ENCODE measurements at regions not wholly inside any gene's neighbourhood (a gene's known extent, or its start where the extent isn't known, plus 50 kb on each side); places are given as distances from the start of the nearest gene placed in this dataset.

DNA sequence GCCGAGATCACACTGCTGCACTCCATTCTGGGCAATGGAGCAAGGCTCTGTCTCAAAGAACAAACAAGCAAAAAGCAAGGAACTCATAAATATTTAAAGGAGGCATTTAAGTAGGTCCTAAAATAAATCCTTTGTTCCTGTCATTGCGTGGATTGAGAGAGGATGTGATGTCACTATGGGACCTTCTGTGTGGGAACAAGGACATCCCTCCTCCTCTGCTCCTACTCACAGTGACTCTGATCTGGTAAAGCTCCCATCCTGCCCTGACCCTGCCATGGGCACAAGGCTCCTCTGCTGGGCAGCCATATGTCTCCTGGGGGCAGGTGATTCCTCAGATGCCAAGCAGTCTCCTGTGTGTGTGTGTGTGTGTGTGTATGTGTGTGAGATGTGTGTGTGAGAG, 74.1 kb upstream of the PRSS58 start:
- no peak for TF ChIP-seq CTCF (IDR thresholded peaks at IDR 0.05)

GRCh38 chr7:142329062-142329790, 71.4 kb upstream of the PRSS58 start:
- TF ChIP-seq CTCF (IDR thresholded peaks at IDR 0.05) = no peak

GRCh38 chr7:142328551-142328950, 70.7 kb upstream of the PRSS58 start:
- TF ChIP-seq CTCF (IDR thresholded peaks at IDR 0.05) = no peak

DNA sequence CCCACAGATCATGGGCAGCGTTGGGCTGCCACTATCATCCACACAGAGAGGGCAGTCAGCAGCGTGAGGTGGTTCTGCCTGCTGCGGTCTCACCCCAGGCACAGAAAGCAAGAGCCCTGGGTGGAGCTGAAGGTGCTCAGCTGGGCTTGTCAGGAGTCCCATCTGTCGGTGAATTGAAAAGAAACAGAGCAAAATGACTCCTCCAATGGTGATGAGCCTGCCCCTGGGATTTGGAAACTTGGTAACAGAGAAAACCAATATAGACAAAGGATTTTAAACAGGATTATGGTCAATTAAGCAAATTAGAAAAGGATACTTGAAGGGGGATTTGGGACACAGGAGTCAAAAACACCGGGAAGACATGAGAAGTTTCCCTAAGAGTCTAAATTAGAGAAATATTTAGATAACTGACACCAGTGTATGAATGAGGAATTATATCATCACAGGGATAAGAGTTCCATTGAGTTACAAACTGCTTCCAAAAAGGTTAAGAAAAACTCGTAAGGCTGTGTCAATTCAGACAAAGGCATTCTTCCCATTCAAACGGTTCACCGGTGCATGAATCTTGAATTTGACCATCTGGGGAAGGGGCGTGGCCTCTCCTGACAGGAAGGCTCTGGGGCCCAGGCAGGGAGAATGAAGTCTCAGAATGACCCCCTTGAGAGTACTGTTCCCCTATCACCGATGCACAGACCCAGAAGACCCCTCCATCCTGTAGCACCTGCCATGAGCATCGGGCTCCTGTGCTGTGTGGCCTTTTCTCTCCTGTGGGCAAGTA, 70.0 kb upstream of the PRSS58 start:
- TF ChIP-seq CTCF (IDR thresholded peaks at IDR 0.05) = no peak

DNA sequence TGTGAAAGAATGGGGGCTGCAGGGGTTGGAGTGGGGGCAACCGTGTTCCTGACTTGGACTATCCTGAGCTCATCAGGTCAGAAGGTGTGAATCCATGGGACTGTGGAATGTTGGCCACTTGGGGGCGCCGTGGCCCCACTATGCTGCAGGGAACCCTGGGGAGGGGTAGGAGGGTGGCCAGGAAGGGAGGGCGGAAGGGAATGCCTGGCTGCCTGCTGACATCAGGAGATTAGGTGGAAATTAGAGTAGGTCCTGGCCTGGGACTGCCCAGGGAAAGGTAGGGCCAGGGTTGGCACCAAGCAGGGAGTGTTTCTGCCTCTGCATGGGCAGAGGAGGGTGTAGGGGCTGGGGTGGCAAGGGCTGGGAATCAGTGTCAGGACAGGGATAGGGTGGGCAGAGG, 65.8 kb upstream of the PRSS58 start:
- TF ChIP-seq CTCF (IDR thresholded peaks at IDR 0.05) = peak; percentile 52; the same call in 1 of the 2 replicates

DNA sequence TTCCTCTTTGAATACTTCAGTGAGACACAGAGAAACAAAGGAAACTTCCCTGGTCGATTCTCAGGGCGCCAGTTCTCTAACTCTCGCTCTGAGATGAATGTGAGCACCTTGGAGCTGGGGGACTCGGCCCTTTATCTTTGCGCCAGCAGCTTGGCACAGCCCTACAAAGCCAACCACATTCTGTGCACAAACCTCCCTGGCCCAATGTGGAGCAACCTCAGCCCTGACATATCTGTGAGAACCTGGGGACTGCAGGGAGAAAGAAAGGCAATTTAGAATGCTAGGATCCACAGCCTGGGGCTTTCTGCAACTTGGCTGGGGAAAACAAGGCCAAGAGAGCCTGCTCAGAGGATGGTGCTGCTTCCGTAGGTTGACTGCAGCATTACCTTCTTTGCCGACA, 63.5 kb upstream of the PRSS58 start:
- no peak for TF ChIP-seq CTCF (IDR thresholded peaks at IDR 0.05)

DNA sequence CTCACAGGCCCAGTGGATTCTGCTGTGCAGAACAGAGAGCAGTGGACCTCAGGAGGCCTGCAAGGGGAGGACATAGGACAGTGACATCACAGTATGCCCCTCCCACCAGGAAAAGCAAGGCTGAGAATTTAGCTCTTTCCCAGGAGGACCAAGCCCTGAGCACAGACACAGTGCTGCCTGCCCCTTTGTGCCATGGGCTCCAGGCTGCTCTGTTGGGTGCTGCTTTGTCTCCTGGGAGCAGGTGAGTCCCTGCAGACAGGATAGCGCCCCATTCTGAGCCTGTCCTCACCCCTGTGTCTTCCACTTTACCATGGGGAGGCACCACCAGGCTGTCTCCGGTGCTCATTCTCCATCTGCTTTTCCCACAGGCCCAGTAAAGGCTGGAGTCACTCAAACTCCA, 63.0 kb upstream of the PRSS58 start:
- no peak for TF ChIP-seq CTCF (IDR thresholded peaks at IDR 0.05)

Data from LNCAP (cell line).